ENCODE measurements at regions not wholly inside any gene's neighbourhood (a gene's known extent, or its start where the extent isn't known, plus 50 kb on each side); places are given as distances from the start of the nearest gene placed in this dataset.

- H3K4me1 ChIP-seq (ENCODE audit: control insufficient read depth, insufficient read depth, low read length) = peaks cover 5% of the 10 kb centered on the region
- H3K36me3 ChIP-seq (ENCODE audit: control insufficient read depth, insufficient read depth, low read length) = no peaks in the 10 kb centered on the region
- H3K9me3 ChIP-seq (ENCODE audit: control insufficient read depth, low read length) = no peaks in the 10 kb centered on the region
- H3K27ac ChIP-seq (ENCODE audit: insufficient read depth, low read depth, low read length, poor library complexity, severe bottlenecking) = no peak overlapping the region
- 95 to 96% methylated on average over 9 to 10 of the region's 10 CpGs for WGBS, 2 experiments
- no peaks in the 10 kb centered on the region for H3K27me3 ChIP-seq (ENCODE audit: control insufficient read depth, insufficient read depth, low read length, poor library complexity, severe bottlenecking)
- no peak overlapping the region for H3K4me3 ChIP-seq (ENCODE audit: insufficient read depth, low read depth, low read length)
Observed at GRCh38 chr13:106986687-106987426, 418.9 kb upstream of the ARGLU1 start.

- Histone ChIP-seq H3K4me1 (ENCODE audit: control insufficient read depth, insufficient read depth, low read length) (peaks cover 5% of the 10 kb centered on the region), H3K27ac (ENCODE audit: insufficient read depth, low read depth, low read length, poor library complexity, severe bottlenecking) (no peak overlapping the region), H3K27me3 (ENCODE audit: control insufficient read depth, insufficient read depth, low read length, poor library complexity, severe bottlenecking) (no peaks in the 10 kb centered on the region), H3K36me3 (ENCODE audit: control insufficient read depth, insufficient read depth, low read length) (no peaks in the 10 kb centered on the region), H3K4me3 (ENCODE audit: insufficient read depth, low read depth, low read length) (no peak overlapping the region), H3K9me3 (ENCODE audit: control insufficient read depth, low read length) (no peaks in the 10 kb centered on the region)
- 75 to 78% methylated on average over 7 of the region's 7 CpGs for WGBS, 2 experiments
Observed at GRCh38 chr13:106986033-106986484, 418.1 kb upstream of the ARGLU1 start.

GRCh38 chr13:106985481-106985880, 417.5 kb upstream of the ARGLU1 start:
- Histone ChIP-seq H3K4me1 (ENCODE audit: control insufficient read depth, insufficient read depth, low read length) (peaks cover 5% of the 10 kb centered on the region), H3K4me3 (ENCODE audit: insufficient read depth, low read depth, low read length) (no peak overlapping the region), H3K9me3 (ENCODE audit: control insufficient read depth, low read length) (no peaks in the 10 kb centered on the region), H3K27me3 (ENCODE audit: control insufficient read depth, insufficient read depth, low read length, poor library complexity, severe bottlenecking) (no peaks in the 10 kb centered on the region), H3K27ac (ENCODE audit: insufficient read depth, low read depth, low read length, poor library complexity, severe bottlenecking) (no peak overlapping the region), H3K36me3 (ENCODE audit: control insufficient read depth, insufficient read depth, low read length) (no peaks in the 10 kb centered on the region)
- whole genome bisulfite sequencing, 2 experiments = 100% methylated on average over 1 to 2 of the region's 3 CpGs

- H3K27me3 ChIP-seq (ENCODE audit: control insufficient read depth, insufficient read depth, low read length, poor library complexity, severe bottlenecking) = no peaks in the 10 kb centered on the region
- WGBS, 2 experiments = 78 to 93% methylated on average over 2 of the region's 2 CpGs
Observed at GRCh38 chr13:106981051-106981450, 413.1 kb upstream of the ARGLU1 start.

GRCh38 chr13:106967391-106967790, 399.5 kb upstream of the ARGLU1 start:
- Histone ChIP-seq H3K27me3 (ENCODE audit: control insufficient read depth, insufficient read depth, low read length, poor library complexity, severe bottlenecking) (no peaks in the 10 kb centered on the region), H3K36me3 (ENCODE audit: control insufficient read depth, insufficient read depth, low read length) (no peaks in the 10 kb centered on the region), H3K27ac (ENCODE audit: insufficient read depth, low read depth, low read length, poor library complexity, severe bottlenecking) (no peak overlapping the region), H3K4me3 (ENCODE audit: insufficient read depth, low read depth, low read length) (no peak overlapping the region), H3K4me1 (ENCODE audit: control insufficient read depth, insufficient read depth, low read length) (no peaks in the 10 kb centered on the region), H3K9me3 (ENCODE audit: control insufficient read depth, low read length) (no peaks in the 10 kb centered on the region)
- no CpG with 5 or more reads among the region's 1 CpG for WGBS, 2 experiments

More at GRCh38 chr13:106981051-106981450, 413.1 kb upstream of the ARGLU1 start:
- Histone ChIP-seq H3K9me3 (ENCODE audit: control insufficient read depth, low read length) (no peaks in the 10 kb centered on the region), H3K36me3 (ENCODE audit: control insufficient read depth, insufficient read depth, low read length) (no peaks in the 10 kb centered on the region), H3K27ac (ENCODE audit: insufficient read depth, low read depth, low read length, poor library complexity, severe bottlenecking) (no peak overlapping the region), H3K4me3 (ENCODE audit: insufficient read depth, low read depth, low read length) (no peak overlapping the region), H3K4me1 (ENCODE audit: control insufficient read depth, insufficient read depth, low read length) (peaks cover under 1% of the 10 kb centered on the region)

DNA sequence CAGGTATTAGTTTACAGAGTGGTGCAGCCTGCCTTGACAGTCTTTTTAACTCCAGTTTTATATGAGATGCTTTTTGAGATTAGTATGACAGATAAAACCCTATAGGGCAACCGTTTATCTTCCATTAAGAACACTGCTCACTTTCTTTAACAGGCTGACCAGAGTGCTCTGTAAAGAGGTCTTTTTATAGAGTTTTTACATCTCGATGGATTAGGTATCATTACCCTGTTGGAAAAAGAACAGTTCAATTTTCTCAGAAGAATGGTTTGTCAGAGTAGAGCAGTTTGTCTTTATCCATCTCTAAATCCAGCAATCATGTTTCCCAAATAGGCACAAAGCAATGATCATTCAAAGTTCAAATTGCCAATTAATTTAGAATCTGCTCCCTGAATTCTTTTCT, 395.2 kb upstream of the ARGLU1 start:
- H3K27ac ChIP-seq (ENCODE audit: insufficient read depth, low read depth, low read length, poor library complexity, severe bottlenecking) = no peak overlapping the region
- no peak overlapping the region for H3K4me3 ChIP-seq (ENCODE audit: insufficient read depth, low read depth, low read length)
- H3K4me1 ChIP-seq (ENCODE audit: control insufficient read depth, insufficient read depth, low read length) = no peaks in the 10 kb centered on the region
- WGBS, 2 experiments = 84 to 90% methylated on average over 1 to 2 of the region's 2 CpGs
- no peaks in the 10 kb centered on the region for H3K36me3 ChIP-seq (ENCODE audit: control insufficient read depth, insufficient read depth, low read length)
- H3K9me3 ChIP-seq (ENCODE audit: control insufficient read depth, low read length) = no peaks in the 10 kb centered on the region
- no peaks in the 10 kb centered on the region for H3K27me3 ChIP-seq (ENCODE audit: control insufficient read depth, insufficient read depth, low read length, poor library complexity, severe bottlenecking)

DNA sequence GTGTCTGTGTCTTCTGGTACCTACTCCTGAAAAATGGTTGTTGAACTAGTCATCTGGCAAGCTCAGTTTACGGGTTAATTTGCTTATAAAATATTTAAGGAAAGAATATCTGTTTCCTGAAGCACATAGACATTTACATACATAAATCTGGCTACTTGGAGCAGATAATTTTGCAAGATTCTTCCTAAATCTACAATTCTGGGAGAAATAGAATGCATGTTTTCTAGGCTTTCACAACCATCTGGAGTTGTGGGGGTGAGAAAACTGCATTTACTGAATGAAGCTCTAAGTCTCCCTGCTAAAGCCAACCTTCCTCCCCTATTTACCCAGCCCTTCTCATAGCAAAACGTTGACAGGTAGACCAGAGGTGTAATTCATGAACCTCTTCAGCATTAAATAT, 393.7 kb upstream of the ARGLU1 start:
- H3K4me3 ChIP-seq (ENCODE audit: insufficient read depth, low read depth, low read length) = no peak overlapping the region
- no peak overlapping the region for H3K27ac ChIP-seq (ENCODE audit: insufficient read depth, low read depth, low read length, poor library complexity, severe bottlenecking)
- WGBS, 2 experiments = 87 to 90% methylated on average over 1 to 2 of the region's 2 CpGs

DNA sequence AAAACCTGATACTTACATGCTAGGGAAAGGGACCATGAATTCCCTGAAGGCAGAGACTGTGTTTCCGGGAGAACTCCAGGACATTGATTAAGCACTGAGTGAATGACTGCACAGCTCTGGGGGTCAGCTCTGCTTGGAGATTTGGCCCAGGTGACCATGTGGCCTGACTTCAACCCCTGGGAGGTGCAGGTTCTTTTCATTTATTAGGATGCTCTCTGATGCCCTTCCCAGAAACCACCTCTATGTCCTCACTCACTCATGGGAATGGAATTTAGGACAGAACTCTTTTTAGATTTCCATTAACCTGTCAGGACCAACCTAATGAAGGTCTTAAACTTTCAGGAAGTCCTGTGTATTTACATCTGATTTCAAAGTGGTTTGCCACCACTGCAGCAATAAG, 393.3 kb upstream of the ARGLU1 start:
- 97 to 100% methylated on average over 1 of the region's 1 CpG for WGBS, 2 experiments

More for the DNA sequence above, 393.7 kb upstream of the ARGLU1 start:
- Histone ChIP-seq H3K4me1 (ENCODE audit: control insufficient read depth, insufficient read depth, low read length) (no peaks in the 10 kb centered on the region), H3K9me3 (ENCODE audit: control insufficient read depth, low read length) (no peaks in the 10 kb centered on the region), H3K27me3 (ENCODE audit: control insufficient read depth, insufficient read depth, low read length, poor library complexity, severe bottlenecking) (no peaks in the 10 kb centered on the region), H3K36me3 (ENCODE audit: control insufficient read depth, insufficient read depth, low read length) (no peaks in the 10 kb centered on the region)

GRCh38 chr13:106958621-106959048, 390.7 kb upstream of the ARGLU1 start:
- WGBS, 2 experiments = 92 to 97% methylated on average over 3 of the region's 3 CpGs
- Histone ChIP-seq H3K9me3 (ENCODE audit: control insufficient read depth, low read length) (no peaks in the 10 kb centered on the region), H3K4me3 (ENCODE audit: insufficient read depth, low read depth, low read length) (no peak overlapping the region), H3K36me3 (ENCODE audit: control insufficient read depth, insufficient read depth, low read length) (no peaks in the 10 kb centered on the region), H3K4me1 (ENCODE audit: control insufficient read depth, insufficient read depth, low read length) (no peaks in the 10 kb centered on the region), H3K27me3 (ENCODE audit: control insufficient read depth, insufficient read depth, low read length, poor library complexity, severe bottlenecking) (no peaks in the 10 kb centered on the region), H3K27ac (ENCODE audit: insufficient read depth, low read depth, low read length, poor library complexity, severe bottlenecking) (no peak overlapping the region)

More for the DNA sequence above, 393.3 kb upstream of the ARGLU1 start:
- no peak overlapping the region for H3K4me3 ChIP-seq (ENCODE audit: insufficient read depth, low read depth, low read length)
- H3K4me1 ChIP-seq (ENCODE audit: control insufficient read depth, insufficient read depth, low read length) = no peaks in the 10 kb centered on the region
- no peak overlapping the region for H3K27ac ChIP-seq (ENCODE audit: insufficient read depth, low read depth, low read length, poor library complexity, severe bottlenecking)
- H3K27me3 ChIP-seq (ENCODE audit: control insufficient read depth, insufficient read depth, low read length, poor library complexity, severe bottlenecking) = no peaks in the 10 kb centered on the region
- no peaks in the 10 kb centered on the region for H3K36me3 ChIP-seq (ENCODE audit: control insufficient read depth, insufficient read depth, low read length)
- no peaks in the 10 kb centered on the region for H3K9me3 ChIP-seq (ENCODE audit: control insufficient read depth, low read length)

DNA sequence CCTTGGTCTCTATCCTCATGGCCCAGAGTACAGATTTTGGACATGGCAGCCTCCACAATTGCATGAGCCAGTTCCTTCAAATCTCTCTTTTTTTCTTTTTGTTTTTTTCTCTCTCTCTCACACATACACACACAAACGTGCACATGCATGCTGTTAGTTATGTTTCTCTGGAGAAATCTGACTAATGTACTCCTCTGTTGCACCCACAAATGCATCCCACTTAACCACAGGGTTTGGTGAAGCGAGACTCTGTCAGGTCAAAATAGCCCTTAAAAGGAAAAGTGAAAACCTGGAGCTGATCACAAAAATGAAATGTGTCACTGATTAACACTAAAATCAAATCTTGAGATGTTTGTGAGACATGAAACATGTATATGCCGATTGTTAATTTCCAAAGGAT, 374.6 kb upstream of the ARGLU1 start:
- no peaks in the 10 kb centered on the region for H3K9me3 ChIP-seq (ENCODE audit: control insufficient read depth, low read length)
- WGBS, 2 experiments = 87% methylated on average over 2 to 3 of the region's 3 CpGs
- H3K27ac ChIP-seq (ENCODE audit: insufficient read depth, low read depth, low read length, poor library complexity, severe bottlenecking) = no peak overlapping the region
- no peak overlapping the region for H3K4me3 ChIP-seq (ENCODE audit: insufficient read depth, low read depth, low read length)
- H3K4me1 ChIP-seq (ENCODE audit: control insufficient read depth, insufficient read depth, low read length) = no peaks in the 10 kb centered on the region
- H3K27me3 ChIP-seq (ENCODE audit: control insufficient read depth, insufficient read depth, low read length, poor library complexity, severe bottlenecking) = no peaks in the 10 kb centered on the region
- no peaks in the 10 kb centered on the region for H3K36me3 ChIP-seq (ENCODE audit: control insufficient read depth, insufficient read depth, low read length)
